IPS DF 4.7 (cell line): ENCODE measurements at regions not wholly inside any gene's neighbourhood (a gene's known extent, or its start where the extent isn't known, plus 50 kb on each side); places are given as distances from the start of the nearest gene placed in this dataset.

Experiments
- DNase-seq: peaks from one replicate; pipeline ENCODE4 v3.0.0-alpha.2; 2013; ENCODE audit warnings: low spot score; ENCODE audit errors: extremely low read depth

DNA sequence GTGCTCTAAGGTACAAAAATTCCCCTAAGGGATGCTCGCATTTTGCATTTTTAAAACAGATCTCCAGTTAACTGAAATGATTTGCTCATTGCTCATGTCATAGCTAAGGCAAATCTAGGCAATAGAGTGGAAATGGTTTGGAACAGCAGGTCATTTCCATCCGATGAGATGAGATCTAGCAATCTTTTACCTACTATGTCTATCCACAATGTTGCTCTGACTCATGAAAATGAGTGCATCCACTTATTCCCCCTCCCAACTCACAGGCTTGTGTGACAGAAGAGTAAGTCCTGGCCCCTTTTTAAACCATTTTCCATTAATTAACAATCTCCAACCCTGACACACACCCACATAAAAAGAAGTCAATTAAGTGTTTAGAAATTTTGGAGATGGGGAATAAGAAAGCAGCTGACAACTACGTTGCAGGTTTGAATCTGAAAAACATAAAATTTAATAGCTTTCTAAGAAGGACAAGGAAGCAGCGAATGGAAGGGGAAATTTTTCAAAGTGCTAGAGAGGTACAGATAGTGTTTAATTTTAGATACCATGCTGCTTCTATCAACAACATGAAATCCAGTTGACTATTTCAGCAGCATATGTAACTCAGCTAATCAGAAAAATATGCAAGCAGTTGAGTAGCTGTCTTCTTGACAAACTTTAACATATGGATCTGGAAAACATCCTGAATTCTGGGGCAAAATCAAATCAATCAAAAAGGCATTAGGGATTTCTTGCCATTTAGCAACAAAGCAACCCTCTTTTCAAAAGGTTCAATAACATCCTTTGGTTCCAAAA, 112.0 kb downstream of the TMCO5A start:
- no peak for DNase-seq

DNA sequence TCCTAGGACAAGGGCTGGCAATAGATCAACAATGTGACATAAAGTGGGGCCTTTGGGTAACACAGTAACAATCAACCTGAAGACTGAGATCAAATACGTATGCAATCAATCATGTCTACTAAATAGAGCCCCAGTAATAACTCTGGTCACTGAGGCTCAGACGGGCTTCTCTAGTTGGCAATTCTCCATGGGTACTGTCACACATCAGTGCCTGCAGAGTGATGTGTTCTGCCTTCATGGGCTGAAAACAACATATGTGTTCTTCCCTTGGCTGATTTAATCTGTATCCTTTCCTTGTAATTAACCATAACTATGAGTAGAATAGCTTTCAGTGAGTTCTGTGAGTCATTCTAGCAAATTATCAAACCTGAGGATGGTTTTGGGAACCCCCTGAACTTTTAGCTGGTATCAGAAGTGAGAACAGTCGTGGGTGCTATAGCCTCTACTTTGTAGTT, 113.6 kb downstream of the TMCO5A start:
- no peak for DNase-seq

DNA sequence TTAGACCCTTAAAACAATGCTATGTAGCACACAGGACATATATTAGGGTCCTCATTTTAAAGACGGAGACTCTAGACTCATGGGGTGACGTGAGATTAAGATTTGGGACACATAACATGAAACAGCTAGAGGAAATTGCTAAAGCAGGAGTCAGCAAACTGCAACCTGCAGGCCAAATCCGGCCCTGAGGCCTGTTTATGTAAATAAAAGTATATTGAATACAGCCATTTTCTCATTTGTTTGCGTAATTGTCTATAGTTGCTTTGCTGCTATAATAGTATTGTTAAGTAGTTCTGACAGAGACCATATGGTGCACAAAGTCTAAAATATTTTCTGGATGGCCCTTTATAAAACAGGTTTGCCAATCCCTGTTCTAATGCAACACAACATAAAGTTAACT, 115.5 kb downstream of the TMCO5A start:
- no peak for DNase-seq

- no peak for DNase-seq
Observed at GRCh38 chr15:38050529-38051448, 116.3 kb downstream of the TMCO5A start.

DNA sequence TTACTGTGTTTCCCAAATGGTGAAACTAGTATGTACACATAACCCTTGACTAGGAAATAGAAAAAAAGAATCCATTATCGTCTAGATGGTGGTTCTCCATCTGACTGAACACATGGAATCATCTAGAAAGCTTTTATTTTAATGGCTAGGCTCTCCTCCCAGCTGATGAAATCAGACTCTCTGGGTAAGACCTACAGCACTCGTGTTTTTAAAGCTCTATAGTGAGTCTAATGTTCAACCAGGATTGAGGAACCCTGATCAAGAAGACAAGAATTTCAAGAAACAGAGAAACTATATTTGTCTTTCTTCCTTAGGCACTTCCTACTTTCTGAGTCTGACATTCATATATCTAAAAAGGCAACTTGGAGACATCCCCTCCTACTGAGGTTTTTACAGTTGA, 118.8 kb downstream of the TMCO5A start:
- no peak for DNase-seq

DNA sequence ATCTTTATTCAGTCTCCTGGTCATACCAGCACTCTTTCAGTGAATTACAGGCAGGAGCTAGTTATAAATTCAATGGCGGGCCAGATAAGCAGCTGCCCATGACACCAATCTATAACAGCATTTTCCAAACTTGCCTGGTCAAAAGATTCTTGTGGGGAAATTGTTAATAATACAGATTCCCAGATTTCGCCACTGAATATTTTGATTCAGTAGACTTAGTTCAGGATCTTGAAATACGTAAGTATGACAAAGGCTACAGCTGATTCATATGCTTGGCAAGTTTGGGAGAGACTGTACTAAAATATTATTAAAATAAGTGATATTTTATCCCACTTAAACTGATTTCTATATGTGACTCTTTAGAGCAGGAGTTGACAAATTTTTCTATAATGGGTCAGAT, 119.3 kb downstream of the TMCO5A start:
- DNase-seq, result no peak

- no peak for DNase-seq
Observed at GRCh38 chr15:38054488-38054887, 120.0 kb downstream of the TMCO5A start.

- no peak for DNase-seq
Observed at GRCh38 chr15:38058596-38059075, 124.2 kb downstream of the TMCO5A start.

DNA sequence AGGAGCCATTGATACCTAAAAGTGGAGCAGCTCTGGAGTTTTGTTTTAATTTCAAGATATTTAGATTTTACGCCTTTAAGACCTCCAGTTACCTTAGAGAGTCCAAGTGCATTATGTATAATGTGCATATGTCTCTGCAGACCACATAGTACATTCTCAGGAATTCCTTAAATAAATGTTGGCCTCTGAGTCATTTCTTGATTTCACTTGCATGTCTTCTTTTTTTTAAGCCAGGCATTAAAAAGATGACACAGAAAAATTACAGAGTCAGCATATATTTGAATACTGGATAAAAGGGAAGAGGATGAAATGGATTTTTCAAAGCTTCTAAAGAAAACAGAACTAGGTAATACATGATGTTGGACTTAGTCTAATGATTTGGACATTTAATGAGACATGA, 125.2 kb downstream of the TMCO5A start:
- DNase-seq, result no peak

GRCh38 chr15:38061856-38062649, 127.6 kb downstream of the TMCO5A start:
- DNase-seq, result no peak

- no peak for DNase-seq
Observed at GRCh38 chr15:38062696-38063095, 128.3 kb downstream of the TMCO5A start.

DNA sequence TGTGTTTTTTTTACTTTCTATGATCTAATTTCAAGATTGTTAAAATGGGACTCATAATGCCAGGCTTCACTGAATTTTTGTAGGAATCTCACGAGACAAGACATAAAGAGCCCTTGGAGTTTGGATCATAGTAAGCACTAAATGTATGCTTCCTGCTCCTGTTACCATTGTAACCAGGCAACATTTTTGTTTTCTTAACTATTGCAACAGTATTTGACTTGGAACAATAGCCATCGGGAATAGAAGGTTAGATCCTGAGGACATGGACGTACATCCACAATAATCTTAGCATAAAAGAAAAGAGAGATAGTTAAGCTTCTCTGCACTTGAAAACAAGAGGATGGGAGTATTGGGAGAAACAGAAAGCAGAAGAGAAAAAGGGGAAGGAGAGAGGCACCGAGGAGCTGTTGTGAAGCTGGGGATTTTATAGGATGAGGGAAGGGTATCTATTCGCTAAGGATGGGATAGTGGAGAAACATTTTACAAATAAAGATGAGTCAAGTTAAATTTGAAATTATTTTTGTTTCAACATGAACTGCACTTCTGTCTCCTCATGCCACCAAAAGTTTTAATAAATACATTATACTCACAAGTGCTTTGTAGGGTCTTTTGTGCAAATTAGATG, 131.4 kb downstream of the TMCO5A start:
- DNase-seq, result no peak

DNA sequence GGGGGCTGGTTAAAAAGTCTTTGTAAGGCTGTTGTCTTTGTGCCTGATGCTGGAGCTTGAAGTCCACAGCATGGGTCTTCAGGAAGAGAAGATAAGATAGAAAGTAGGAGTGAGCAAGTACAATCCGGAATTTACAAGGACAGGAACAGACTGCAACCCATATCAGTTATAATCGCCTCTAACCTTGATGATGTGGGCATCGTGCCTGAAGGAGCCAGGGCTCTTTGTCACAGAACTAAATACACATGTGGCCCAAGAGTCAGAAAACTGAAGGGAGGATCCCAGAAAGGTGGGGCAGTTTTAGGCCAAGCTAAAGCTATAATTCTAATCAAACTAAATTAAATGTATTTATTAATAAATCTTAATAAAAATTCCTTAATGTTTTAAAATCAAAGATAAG, 132.2 kb downstream of the TMCO5A start:
- DNase-seq, result no peak

DNA sequence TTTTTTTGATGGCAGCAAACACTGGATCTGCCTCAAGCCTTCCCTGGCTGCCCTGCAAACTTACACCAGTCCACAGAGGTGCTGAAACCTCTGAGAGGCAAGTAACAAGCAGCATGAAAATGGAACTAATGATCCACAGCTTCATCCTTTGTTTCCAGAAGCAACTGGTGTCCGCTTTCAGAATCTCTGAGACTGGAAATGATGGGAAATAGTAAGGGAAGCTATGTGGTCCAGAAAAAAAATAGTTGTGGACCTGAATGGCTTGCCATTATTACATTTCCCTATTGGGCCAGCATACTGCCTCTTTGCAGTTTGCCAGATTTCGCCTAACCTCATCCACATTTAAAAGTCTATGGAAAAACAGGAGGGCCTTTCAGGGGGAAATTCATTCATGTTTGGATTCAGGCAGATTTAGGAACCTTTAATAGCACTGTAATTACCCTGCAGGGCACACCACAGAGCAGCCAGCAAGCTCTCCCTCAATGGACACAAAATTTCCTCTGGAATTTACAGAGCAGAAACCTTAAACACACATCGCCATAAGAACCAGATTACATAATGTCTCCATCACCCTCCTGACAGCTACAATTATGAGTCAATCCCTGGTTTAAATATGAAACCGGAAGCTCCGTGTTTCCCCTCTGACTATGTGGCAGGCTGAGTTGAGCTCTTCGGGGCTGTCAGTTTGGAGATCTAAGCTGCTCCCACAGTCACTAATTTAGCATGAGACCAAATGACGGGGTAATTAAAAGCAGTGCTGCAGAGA, 134.4 kb downstream of the TMCO5A start:
- DNase-seq, result no peak

- no peak for DNase-seq
Observed at GRCh38 chr15:38069511-38070011, 135.1 kb downstream of the TMCO5A start.

DNA sequence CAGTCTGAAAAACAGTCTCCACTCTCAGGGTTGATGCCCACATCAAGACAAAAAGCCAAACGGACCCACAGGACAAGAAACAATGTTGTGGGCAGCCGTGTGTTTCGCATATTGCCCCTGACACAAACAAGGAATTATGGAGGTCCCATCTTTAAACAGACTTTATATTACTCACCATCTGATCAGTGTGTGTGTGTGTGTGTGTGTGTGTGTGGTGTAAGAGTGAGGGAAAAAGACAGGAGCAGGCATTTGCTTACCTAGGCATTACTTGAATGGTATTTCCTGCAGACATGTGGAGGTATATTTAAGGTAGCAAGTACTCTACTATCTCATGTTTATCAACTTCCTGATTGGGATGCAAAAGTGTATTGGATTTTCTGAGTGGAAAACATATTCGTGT, 136.3 kb downstream of the TMCO5A start:
- no peak for DNase-seq

DNA sequence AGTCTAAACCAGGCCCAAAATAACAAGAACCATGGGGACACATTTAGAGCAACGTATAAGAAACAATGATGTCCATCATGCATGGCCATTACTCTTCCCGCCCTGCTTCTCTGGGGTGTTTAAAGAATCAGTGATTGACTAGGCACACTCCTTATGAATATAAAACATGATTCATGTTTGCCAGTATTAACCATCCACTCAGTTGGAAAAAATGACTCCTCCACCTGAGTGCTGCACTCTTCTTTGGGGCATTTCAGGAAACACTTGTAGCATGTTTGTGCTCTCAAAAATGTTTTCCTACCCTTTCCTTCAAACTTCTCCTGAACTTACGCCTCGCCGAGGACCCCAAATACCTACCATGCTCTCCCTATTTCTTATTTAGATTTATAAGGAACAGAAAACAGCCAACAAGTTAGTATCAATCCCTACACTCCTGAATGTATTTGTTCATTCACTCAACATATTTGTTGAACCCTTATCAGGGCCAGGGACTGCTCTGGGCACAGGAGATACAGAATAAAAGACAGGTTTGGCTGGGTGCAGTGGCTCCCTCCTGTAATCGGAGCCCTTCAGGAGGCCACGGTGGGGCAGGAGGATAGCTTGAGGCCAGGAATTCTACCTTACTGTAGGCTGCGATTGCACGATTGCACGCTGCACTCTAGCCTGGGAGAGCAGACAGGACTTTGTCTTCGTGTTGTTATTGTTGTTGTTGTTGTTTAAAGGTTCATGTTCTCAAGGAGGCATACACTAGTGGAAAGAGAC, 137.0 kb downstream of the TMCO5A start:
- DNase-seq, result no peak

DNA sequence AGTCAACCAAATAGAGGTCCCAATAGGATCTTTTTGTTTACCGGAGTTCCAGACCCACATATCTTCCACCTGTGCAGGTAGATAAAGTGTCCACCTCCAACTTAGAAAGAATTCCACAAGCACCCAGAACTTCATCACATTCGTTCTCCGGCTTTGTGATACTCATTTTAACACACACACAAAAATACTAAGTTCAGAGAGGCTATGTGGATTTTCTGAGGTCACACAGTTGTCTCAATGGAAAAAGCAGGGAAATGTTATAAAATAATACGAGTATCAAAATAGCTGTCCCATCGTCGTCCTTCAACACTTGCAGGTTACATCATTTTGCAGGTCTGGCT, 137.5 kb downstream of the TMCO5A start:
- no peak for DNase-seq

GRCh38 chr15:38072348-38073177, 138.1 kb downstream of the TMCO5A start:
- no peak for DNase-seq
